ENCODE measurements at regions not wholly inside any gene's neighbourhood (a gene's known extent, or its start where the extent isn't known, plus 50 kb on each side); places are given as distances from the start of the nearest gene placed in this dataset.

DNA sequence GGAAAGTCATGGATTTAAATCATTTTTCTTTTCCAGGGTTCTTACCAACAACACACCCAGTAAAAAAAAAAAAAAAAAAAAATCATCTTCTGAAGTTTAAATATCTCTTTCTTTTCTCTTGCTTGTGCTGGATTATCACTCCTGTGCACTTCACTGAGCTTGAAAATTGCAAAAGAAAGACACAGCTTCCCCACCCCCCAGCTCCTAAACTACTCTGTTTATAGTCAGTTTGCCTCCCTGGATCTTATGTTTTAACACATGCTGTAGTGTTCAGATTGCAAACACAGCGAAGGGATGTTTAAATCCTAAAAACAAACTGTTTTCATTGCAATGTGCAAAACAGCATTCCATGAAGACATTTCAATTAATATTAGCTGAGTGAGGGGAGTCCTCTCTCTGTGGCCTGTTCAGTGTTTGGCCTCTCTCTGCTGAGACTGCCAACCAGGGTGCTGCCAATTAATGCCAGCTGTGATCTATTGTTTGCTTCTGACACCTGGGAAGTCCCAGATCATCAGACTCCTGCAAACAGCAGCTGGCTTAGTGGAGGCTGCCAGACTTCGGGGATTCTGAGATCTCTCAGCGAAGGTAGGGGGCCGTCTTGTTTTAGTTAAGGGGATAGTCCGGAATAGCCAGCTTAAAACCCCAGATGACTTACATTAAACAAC lies 171.1 kb upstream of the PITX2 start:
- Histone ChIP-seq H4K5ac (ENCODE audit: low read depth, low read length) (no peak overlapping the region), H3K9ac (ENCODE audit: low read depth, low read length) (no peak overlapping the region), H2BK5ac (ENCODE audit: low read depth, low read length, poor library complexity, severe bottlenecking) (no peak overlapping the region), H3K27ac (ENCODE audit: insufficient read depth, low read length) (no peak overlapping the region), H3K36me3 (ENCODE audit: control insufficient read depth, insufficient read depth, low read length) (no peaks in the 10 kb centered on the region), H2BK15ac (ENCODE audit: low read depth, low read length) (no peak overlapping the region), H4K20me1 (ENCODE audit: insufficient read depth, low read length) (no peaks in the 10 kb centered on the region), H3K9me1 (ENCODE audit: insufficient read depth, low read length) (no peaks in the 10 kb centered on the region), H3K14ac (replicated peaks; ENCODE audit: low read depth, low read length) (no peak overlapping the region), H3K9me3 (ENCODE audit: control insufficient read depth, insufficient read depth, low read length) (no peaks in the 10 kb centered on the region), H3K23ac (ENCODE audit: low read depth, low read length) (no peak overlapping the region), H2BK120ac (ENCODE audit: low read depth, low read length) (no peak overlapping the region), H2BK20ac (ENCODE audit: low read depth, low read length) (no peak overlapping the region), H3K18ac (ENCODE audit: low read depth, low read length) (no peak overlapping the region), H4K8ac (ENCODE audit: low read depth in 2 of 2, low read length in 2 of 2) (no peak overlapping the region), H2AK9ac (replicated peaks; ENCODE audit: low read depth, low read length, poor library complexity) (no peak overlapping the region), H3K4me1 (ENCODE audit: control insufficient read depth, insufficient read depth, low read length) (peaks cover 6% of the 10 kb centered on the region; the same call in 1 of the 2 replicates), H3K4ac (ENCODE audit: low read depth, low read length) (no peak overlapping the region), H3K4me3 (ENCODE audit: insufficient read depth, low read depth, low read length) (no peak overlapping the region), H2AFZ (replicated peaks; ENCODE audit: low read length, poor library complexity) (no peak overlapping the region), H3K4me2 (ENCODE audit: low read depth, low read length) (no peak overlapping the region), H4K91ac (ENCODE audit: insufficient read depth, low read depth, low read length) (no peak overlapping the region), H3K79me1 (ENCODE audit: low read depth in 1 of 2, low read length in 2 of 2) (no peaks in the 10 kb centered on the region), H3K56ac (ENCODE audit: extremely low read depth, insufficient read depth, low read length) (no peak overlapping the region), H2AK5ac (ENCODE audit: low read depth, low read length) (no peak overlapping the region), H3K27me3 (ENCODE audit: control insufficient read depth, insufficient read depth, low read length) (peaks cover 2% of the 10 kb centered on the region; the same call in 1 of the 2 replicates)
- CTCF ChIA-PET, result interaction anchor here (0.6 kb wide), 1 partner anchor 1933 kb away, joined by 3 read pairs; no protein-coding TSS in a partner anchor
- TF ChIP-seq RAD21 (IDR thresholded peaks at IDR 0.05; ENCODE audit: low read length), result no peak
- WGBS, 2 experiments (ENCODE audit: extremely low coverage in 2 of 2, insufficient read length in 1 of 2), result no CpG with 5 or more reads among the region's 5 CpGs
- DNase-seq (no peak), ATAC-seq (ENCODE audit: low read depth) (peak; percentile 67)
- in situ Hi-C loops (cut with MboI; ENCODE audit: low sequenced_read_pairs) (no loop called here), dilution Hi-C loops (cut with HindIII; ENCODE audit: low sequenced_read_pairs, unreplicated experiment) (no loop called here), intact Hi-C loops (cut with micrococcal nuclease) (no loop called here)
- POLR2A ChIA-PET (ENCODE audit: unreplicated experiment), result no interaction called here
- no TSS peak for BruUV-seq (replicated peaks)

Measured in IMR-90 (cell line).